WI38 (cell line): ENCODE measurements at regions not wholly inside any gene's neighbourhood (a gene's known extent, or its start where the extent isn't known, plus 50 kb on each side); places are given as distances from the start of the nearest gene placed in this dataset.

Source experiments
- H3K4me3 ChIP-seq: 2 replicates; pipeline ENCODE4 v1.5.1; 2011; ENCODE audit warnings: low read depth, mild to moderate bottlenecking, control low read depth, low read length
- TF ChIP-seq, protein P1 (sequence below): IDR thresholded peaks from 2 replicates; pipeline ENCODE4 v1.5.1; 2012; ENCODE audit warnings: low read depth, mild to moderate bottlenecking, control low read depth, low read length

DNA sequence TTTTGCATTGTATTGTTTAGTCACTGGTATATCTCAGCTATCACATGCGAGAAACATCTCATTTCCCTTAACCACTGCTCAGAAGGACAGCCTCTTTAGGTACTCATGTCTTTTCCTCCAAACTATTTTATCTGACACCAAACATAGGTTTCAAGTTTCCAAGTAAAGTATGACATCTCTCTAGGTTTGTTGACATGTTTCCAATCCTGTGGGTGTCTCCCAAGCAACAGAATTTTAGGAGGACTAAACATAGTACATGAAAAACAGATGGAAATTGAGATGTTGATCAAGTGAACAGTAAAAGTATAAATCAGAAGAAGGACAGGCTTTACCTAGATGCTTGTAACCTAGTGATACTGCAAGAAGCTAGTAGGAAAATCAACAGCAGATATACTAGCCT lies 371.4 kb downstream of the DTHD1 start:
- H3K4me3 ChIP-seq, result no peak overlapping the region
- TF ChIP-seq, protein P1, sequence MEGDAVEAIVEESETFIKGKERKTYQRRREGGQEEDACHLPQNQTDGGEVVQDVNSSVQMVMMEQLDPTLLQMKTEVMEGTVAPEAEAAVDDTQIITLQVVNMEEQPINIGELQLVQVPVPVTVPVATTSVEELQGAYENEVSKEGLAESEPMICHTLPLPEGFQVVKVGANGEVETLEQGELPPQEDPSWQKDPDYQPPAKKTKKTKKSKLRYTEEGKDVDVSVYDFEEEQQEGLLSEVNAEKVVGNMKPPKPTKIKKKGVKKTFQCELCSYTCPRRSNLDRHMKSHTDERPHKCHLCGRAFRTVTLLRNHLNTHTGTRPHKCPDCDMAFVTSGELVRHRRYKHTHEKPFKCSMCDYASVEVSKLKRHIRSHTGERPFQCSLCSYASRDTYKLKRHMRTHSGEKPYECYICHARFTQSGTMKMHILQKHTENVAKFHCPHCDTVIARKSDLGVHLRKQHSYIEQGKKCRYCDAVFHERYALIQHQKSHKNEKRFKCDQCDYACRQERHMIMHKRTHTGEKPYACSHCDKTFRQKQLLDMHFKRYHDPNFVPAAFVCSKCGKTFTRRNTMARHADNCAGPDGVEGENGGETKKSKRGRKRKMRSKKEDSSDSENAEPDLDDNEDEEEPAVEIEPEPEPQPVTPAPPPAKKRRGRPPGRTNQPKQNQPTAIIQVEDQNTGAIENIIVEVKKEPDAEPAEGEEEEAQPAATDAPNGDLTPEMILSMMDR, result no peak

DNA sequence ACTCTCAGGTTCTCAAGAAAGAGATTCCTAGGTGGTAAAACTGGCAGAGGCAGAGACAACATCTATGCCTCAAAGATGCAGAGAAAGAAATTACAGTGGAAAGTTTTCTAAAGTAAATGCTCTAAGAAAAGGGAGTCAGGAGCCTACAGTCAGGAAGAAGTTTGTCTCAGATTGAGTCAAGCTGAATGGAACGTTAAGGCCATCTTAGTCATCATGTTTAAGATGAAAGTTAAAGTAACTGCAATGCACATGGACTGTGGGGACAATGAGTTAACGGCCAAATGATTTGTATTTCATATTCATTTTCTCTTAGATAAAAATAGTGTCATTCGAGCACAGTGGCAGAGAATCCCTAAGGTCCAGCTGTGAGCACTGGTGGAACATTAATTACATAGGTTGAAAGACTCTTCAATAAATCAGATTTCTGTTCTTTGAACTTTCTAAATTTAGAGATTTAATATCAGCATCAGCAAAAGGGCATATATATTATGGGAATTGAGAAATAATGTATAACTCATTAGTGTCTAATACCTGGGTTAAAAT lies 384.6 kb downstream of the DTHD1 start:
- no peak overlapping the region for H3K4me3 ChIP-seq
- TF ChIP-seq, protein P1, result no peak

DNA sequence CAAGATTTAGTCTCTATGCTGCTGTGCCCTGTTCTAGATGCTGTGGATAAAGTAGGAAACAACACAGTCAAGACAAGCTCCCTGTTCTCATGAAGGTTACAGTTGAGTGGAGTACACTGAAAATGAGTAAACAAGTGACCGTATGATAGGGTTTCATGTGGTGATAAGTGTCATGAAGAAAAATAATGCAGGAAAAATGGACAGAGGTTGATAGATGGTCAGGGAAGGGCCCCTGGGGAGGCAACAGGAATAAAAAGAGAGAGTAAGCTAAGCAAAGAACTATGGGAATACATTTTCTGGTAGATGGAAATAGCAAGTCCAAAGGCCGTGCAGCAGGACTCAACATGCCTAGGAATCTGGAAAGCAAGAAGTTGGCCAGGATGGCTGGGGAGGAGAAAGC lies 394.0 kb downstream of the DTHD1 start:
- TF ChIP-seq, protein P1, result no peak
- H3K4me3 ChIP-seq, result no peak overlapping the region

DNA sequence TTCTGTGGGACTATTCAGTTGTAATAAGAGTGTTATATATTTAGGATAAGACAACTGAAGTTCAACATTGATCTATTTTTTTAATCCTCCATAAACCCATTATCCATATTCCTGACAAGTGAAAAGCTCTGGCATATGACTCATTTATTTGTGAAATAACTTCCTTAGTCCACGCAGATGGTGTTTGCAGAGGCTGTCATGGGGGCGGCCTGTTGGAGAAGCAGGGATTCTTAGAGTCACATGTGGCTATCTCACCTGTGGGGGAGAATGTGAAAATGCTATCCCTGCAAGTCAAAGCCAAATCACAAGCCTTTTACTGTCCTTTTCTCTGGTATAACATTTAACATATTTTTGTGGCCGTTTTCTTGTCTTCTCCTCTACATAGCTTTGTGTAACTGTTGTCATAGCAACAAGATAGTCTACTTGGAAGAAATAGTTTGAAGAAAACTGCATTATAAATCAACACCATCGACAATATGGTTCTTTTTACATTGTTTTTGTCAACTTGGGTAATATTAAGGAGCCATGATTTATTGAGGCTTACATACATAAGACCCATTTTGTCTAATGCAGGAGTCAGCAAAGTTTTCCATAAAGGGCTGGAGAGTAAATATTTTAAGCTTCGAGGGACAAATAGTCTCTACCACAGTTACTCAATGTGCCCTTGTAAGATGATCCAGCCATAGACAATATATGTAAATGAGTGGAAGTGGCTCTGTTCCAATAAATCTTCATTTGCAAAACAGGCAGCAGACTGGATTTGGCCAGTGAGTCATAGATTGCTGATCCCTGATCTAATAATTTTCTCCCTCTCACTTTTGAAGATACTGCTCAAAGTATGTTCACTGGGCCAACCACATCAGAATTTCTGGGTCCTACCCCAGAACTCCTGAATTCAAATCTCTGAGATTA lies 395.0 kb downstream of the DTHD1 start:
- TF ChIP-seq, protein P1, result no peak
- H3K4me3 ChIP-seq, result no peak overlapping the region

DNA sequence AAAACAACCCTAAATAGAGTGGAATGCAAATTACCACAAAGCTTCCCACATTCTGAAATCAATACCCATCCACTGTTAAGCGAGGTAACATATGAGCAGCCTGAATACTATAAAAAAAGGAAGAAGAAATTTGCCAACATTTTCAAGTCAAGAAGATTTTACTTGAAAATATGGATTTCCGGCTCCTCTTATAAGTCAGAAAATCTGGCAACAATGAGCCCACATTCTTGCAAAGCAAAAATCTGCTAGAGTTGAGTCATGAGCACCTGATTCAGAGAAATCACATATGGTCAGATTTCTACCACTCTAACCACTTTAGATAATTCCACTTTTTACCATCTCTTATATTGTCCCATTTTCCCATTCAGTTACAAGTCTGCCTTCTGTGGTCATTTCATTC lies 395.7 kb downstream of the DTHD1 start:
- TF ChIP-seq, protein P1, result no peak
- H3K4me3 ChIP-seq, result no peak overlapping the region

DNA sequence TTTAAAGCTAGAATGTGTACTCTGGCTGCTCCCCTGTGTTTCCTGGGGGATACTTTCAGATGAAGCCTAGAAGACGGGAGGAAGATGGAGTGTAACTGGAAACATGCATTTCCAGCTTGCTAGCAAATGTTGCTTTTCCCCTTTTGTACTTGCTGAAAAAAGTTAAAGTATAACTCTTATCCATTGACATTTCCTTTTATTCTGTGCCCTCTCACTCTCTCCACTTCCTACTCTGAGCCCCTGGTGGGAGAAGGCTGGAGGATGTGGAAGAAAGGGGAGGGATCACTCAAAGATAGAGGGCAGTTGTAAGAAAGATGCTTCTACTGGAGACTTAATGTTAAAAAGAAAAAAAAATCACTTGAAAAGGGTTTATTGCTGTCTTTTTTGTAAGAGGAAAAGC lies 396.5 kb downstream of the DTHD1 start:
- TF ChIP-seq, protein P1, result no peak
- no peak overlapping the region for H3K4me3 ChIP-seq

DNA sequence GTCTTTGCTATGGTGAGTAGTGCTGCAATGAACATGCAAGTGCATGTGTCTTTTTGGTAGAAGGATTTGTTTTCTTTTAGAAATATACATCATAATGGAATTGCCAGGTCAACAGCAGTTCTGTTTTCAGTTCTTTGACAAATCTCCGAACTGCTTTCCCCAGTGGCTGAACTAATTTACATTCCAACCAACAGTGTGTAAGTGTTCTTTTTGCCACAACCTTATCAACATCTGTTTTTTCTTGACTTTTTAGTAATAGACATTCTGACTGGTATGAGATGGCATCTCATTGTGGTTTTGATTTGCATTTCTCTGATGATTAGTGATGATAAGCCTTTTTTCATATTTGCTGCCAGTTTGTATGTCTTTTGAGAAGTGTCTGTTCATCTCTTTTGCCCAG lies 406.3 kb downstream of the DTHD1 start:
- TF ChIP-seq, protein P1, result no peak
- no peak overlapping the region for H3K4me3 ChIP-seq
